Stomach smooth muscle (tissue), 2 donors: ENCODE measurements at regions not wholly inside any gene's neighbourhood (a gene's known extent, or its start where the extent isn't known, plus 50 kb on each side); places are given as distances from the start of the nearest gene placed in this dataset.

Source experiments
- H3K27ac ChIP-seq: one replicate; pipeline ENCODE4 v1.7.0; 2013; ENCODE audit warnings: mild to moderate bottlenecking, low read length, inconsistent platforms
- H3K27me3 ChIP-seq, 2 donors: one replicate each; pipeline ENCODE4 v1.7.0; 2013; ENCODE audit warnings: low read length in 2 of 2; ENCODE audit not compliant: insufficient read depth in 2 of 2, control insufficient read depth in 1 of 2
- H3K36me3 ChIP-seq, 2 donors: one replicate each; pipeline ENCODE4 v1.7.0; 2013; ENCODE audit warnings: low read length in 2 of 2; ENCODE audit not compliant: control insufficient read depth in 2 of 2, insufficient read depth in 2 of 2
- H3K4me1 ChIP-seq: one replicate; pipeline ENCODE4 v1.7.0; 2013; ENCODE audit warnings: low read length; ENCODE audit not compliant: control insufficient read depth, insufficient read depth
- H3K4me3 ChIP-seq, 2 donors: one replicate each; pipeline ENCODE4 v1.7.0; 2013; ENCODE audit warnings: low read length in 2 of 2
- H3K9ac ChIP-seq, 2 donors: one replicate each; pipeline ENCODE4 v1.7.0; 2013; ENCODE audit warnings: low read length in 2 of 2, mild to moderate bottlenecking in 1 of 2
- H3K9me3 ChIP-seq, 2 donors: one replicate each; pipeline ENCODE4 v1.7.0; 2013; ENCODE audit warnings: low read length in 2 of 2; ENCODE audit not compliant: control insufficient read depth in 2 of 2
- donor health status: healthy.
- donor health status: Pancreatic carcinoma.

GRCh38 chr20:59460352-59460751, 144.0 kb upstream of the PHACTR3 start:
- Histone ChIP-seq H3K4me1 (peaks cover 3% of the 10 kb centered on the region), H3K9ac (no peak overlapping the region), H3K36me3 (no peaks in the 10 kb centered on the region), H3K27ac (no peak overlapping the region), H3K27me3 (peaks cover 0 to 4% of the 10 kb centered on the region in 2 donors), H3K4me3 (no peak overlapping the region), H3K9me3 (peaks cover 8 to 11% of the 10 kb centered on the region in 2 donors)

- peaks cover 8 to 11% of the 10 kb centered on the region in 2 donors for H3K9me3 ChIP-seq
- H3K4me3 ChIP-seq = no peak overlapping the region
- H3K9ac ChIP-seq = no peak overlapping the region
- H3K27ac ChIP-seq = no peak overlapping the region
- H3K36me3 ChIP-seq = no peaks in the 10 kb centered on the region
- no peaks in the 10 kb centered on the region for H3K4me1 ChIP-seq
- H3K27me3 ChIP-seq = peaks cover 0 to 4% of the 10 kb centered on the region in 2 donors
Measured at GRCh38 chr20:59461526-59461925, 142.8 kb upstream of the PHACTR3 start.

- Histone ChIP-seq H3K27ac (no peak overlapping the region), H3K4me3 (no peak overlapping the region), H3K9me3 (peaks cover 8 to 11% of the 10 kb centered on the region in 2 donors), H3K36me3 (no peaks in the 10 kb centered on the region), H3K27me3 (peaks cover 0 to 4% of the 10 kb centered on the region in 2 donors), H3K9ac (no peak overlapping the region), H3K4me1 (no peaks in the 10 kb centered on the region)
Measured at GRCh38 chr20:59462249-59462648, 142.1 kb upstream of the PHACTR3 start.

GRCh38 chr20:59463541-59463940, 140.8 kb upstream of the PHACTR3 start:
- Histone ChIP-seq H3K9ac (no peak overlapping the region), H3K27ac (no peak overlapping the region), H3K4me3 (no peak overlapping the region), H3K27me3 (peaks cover 0 to 4% of the 10 kb centered on the region in 2 donors), H3K4me1 (no peaks in the 10 kb centered on the region), H3K9me3 (peaks cover 8 to 9% of the 10 kb centered on the region in 2 donors), H3K36me3 (no peaks in the 10 kb centered on the region)

- Histone ChIP-seq H3K4me1 (no peaks in the 10 kb centered on the region), H3K9ac (no peak overlapping the region)
Measured at GRCh38 chr20:59466107-59466815, 138.1 kb upstream of the PHACTR3 start.

GRCh38 chr20:59468831-59469230, 135.5 kb upstream of the PHACTR3 start:
- H3K9ac ChIP-seq = no peak overlapping the region
- H3K36me3 ChIP-seq = no peaks in the 10 kb centered on the region
- no peaks in the 10 kb centered on the region for H3K4me1 ChIP-seq
- H3K9me3 ChIP-seq = no peaks in the 10 kb centered on the region
- H3K27ac ChIP-seq = no peak overlapping the region
- no peak overlapping the region for H3K4me3 ChIP-seq
- no peaks in the 10 kb centered on the region for H3K27me3 ChIP-seq

More at GRCh38 chr20:59466107-59466815, 138.1 kb upstream of the PHACTR3 start:
- no peaks in the 10 kb centered on the region for H3K36me3 ChIP-seq
- no peaks in the 10 kb centered on the region for H3K9me3 ChIP-seq
- no peak overlapping the region for H3K4me3 ChIP-seq
- no peaks in the 10 kb centered on the region for H3K27me3 ChIP-seq
- H3K27ac ChIP-seq = no peak overlapping the region

GRCh38 chr20:59469267-59470252, 134.8 kb upstream of the PHACTR3 start:
- Histone ChIP-seq H3K36me3 (no peaks in the 10 kb centered on the region), H3K9ac (no peak overlapping the region), H3K4me1 (no peaks in the 10 kb centered on the region), H3K27me3 (no peaks in the 10 kb centered on the region), H3K4me3 (no peak overlapping the region), H3K9me3 (no peaks in the 10 kb centered on the region), H3K27ac (no peak overlapping the region)

GRCh38 chr20:59470521-59470920, 133.8 kb upstream of the PHACTR3 start:
- no peaks in the 10 kb centered on the region for H3K36me3 ChIP-seq
- H3K27me3 ChIP-seq = no peaks in the 10 kb centered on the region
- H3K9ac ChIP-seq = no peak overlapping the region
- H3K4me1 ChIP-seq = no peaks in the 10 kb centered on the region
- no peaks in the 10 kb centered on the region for H3K9me3 ChIP-seq
- H3K27ac ChIP-seq = no peak overlapping the region
- H3K4me3 ChIP-seq = no peak overlapping the region

- H3K36me3 ChIP-seq = no peaks in the 10 kb centered on the region
- no peaks in the 10 kb centered on the region for H3K4me1 ChIP-seq
- H3K27me3 ChIP-seq = no peaks in the 10 kb centered on the region
- H3K27ac ChIP-seq = no peak overlapping the region
- H3K9ac ChIP-seq = no peak overlapping the region
- H3K4me3 ChIP-seq = no peak overlapping the region
- no peaks in the 10 kb centered on the region for H3K9me3 ChIP-seq
Measured at GRCh38 chr20:59471653-59472421, 132.5 kb upstream of the PHACTR3 start.

GRCh38 chr20:59473742-59474141, 130.6 kb upstream of the PHACTR3 start:
- Histone ChIP-seq H3K4me3 (no peak overlapping the region), H3K27ac (no peak overlapping the region), H3K4me1 (no peaks in the 10 kb centered on the region), H3K36me3 (no peaks in the 10 kb centered on the region), H3K27me3 (no peaks in the 10 kb centered on the region), H3K9ac (no peak overlapping the region), H3K9me3 (no peaks in the 10 kb centered on the region)
